PFSK-1 (cell line): ENCODE measurements at regions not wholly inside any gene's neighbourhood (a gene's known extent, or its start where the extent isn't known, plus 50 kb on each side); places are given as distances from the start of the nearest gene placed in this dataset.

Experiments
- FOXP2 ChIP-seq: optimal IDR thresholded peaks from 2 replicates; pipeline ENCODE3; 2011; ENCODE audit warnings: borderline replicate concordance, control low read depth, inconsistent platforms; ENCODE audit not compliant: insufficient read depth; ENCODE audit errors: extremely low read length, extremely low read depth
- POLR2AphosphoS5 ChIP-seq: IDR thresholded peaks from 2 replicates; pipeline ENCODE4 v1.6.1; 2012; ENCODE audit warnings: low read depth, mild to moderate bottlenecking, control low read depth, low read length, moderate library complexity
- REST ChIP-seq, 2 experiments: IDR thresholded peaks; 2 replicates each; pipeline versions ENCODE4 v1.6.1 to v1.8.0; 2011 to 2012; ENCODE audit warnings: low read depth in 2 of 2, low read length in 2 of 2, control low read depth in 1 of 2, inconsistent platforms in 1 of 2, mild to moderate bottlenecking in 1 of 2, moderate library complexity in 1 of 2; ENCODE audit not compliant: insufficient read depth in 1 of 2
- SIN3A ChIP-seq: IDR thresholded peaks from 2 replicates; pipeline ENCODE4 v1.6.1; 2012; ENCODE audit warnings: mild to moderate bottlenecking, low read length, moderate library complexity, borderline replicate concordance; ENCODE audit not compliant: insufficient read depth
- TAF1 ChIP-seq: IDR thresholded peaks from 2 replicates; pipeline ENCODE4 v1.6.1; 2012; ENCODE audit warnings: low read length, control low read depth, borderline replicate concordance; ENCODE audit not compliant: insufficient read depth

- TF ChIP-seq SIN3A, result no peak
- TF ChIP-seq TAF1, result no peak
These were observed 588.1 kb upstream of the BRINP3 start for GRCh38 chr1:191065771-191066170.

- TF ChIP-seq POLR2AphosphoS5 (no peak), SIN3A (no peak)
These were observed 597.2 kb upstream of the BRINP3 start for GRCh38 chr1:191074881-191075280.

GRCh38 chr1:191085121-191085520 is 607.5 kb upstream of the BRINP3 start:
- TF ChIP-seq FOXP2 (no peak), SIN3A (no peak), POLR2AphosphoS5 (no peak), REST (IDR thresholded peaks at IDR 0.05; ENCODE audit: insufficient read depth in 1 of 2, low read depth in 2 of 2, low read length in 2 of 2) (no peak), TAF1 (no peak)

DNA sequence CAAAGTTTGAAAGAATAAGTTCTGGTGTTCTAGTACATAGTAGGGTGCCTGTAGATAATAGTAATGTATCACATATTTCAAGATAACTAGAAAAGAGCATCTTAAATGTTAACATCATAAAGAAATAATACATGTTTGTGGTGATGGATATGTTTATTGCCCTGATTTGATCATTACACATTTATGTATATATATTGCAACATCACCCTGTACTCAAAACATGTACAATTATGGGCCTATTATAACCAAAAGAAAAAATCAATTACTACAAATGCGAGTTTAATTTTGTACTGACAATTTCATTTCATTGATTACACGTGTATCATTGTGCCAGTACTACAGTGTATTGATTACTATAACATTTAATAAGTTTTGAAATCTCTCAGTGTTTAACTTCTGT is 609.2 kb upstream of the BRINP3 start:
- TF ChIP-seq FOXP2 (no peak), REST (IDR thresholded peaks at IDR 0.05; ENCODE audit: insufficient read depth in 1 of 2, low read depth in 2 of 2, low read length in 2 of 2) (no peak), SIN3A (no peak), POLR2AphosphoS5 (no peak), TAF1 (no peak)

DNA sequence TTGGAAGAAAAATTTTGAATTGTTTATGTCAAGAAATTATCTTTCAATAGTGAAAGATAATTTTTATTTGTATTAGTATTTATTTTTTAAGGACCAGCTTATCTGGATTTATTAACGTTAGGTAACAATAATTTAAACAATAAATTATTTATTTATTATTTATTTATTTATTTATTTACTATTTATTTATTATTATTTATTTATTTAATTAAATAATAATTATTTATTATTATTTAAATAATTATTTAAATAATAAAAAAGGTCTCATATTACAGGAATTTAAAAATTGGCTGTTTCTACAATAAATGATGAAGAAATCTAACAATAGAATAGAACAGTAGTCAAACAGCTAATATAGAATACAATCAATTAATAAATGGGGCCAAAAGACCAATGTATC is 618.7 kb upstream of the BRINP3 start:
- no peak for TF ChIP-seq POLR2AphosphoS5
- TF ChIP-seq SIN3A, result no peak
- TF ChIP-seq REST (IDR thresholded peaks at IDR 0.05; ENCODE audit: insufficient read depth in 1 of 2, low read depth in 2 of 2, low read length in 2 of 2), result no peak
- TF ChIP-seq FOXP2, result no peak
- no peak for TF ChIP-seq TAF1

GRCh38 chr1:191099696-191100095 is 622.0 kb upstream of the BRINP3 start:
- TF ChIP-seq TAF1 (no peak), FOXP2 (no peak), REST (IDR thresholded peaks at IDR 0.05; ENCODE audit: insufficient read depth in 1 of 2, low read depth in 2 of 2, low read length in 2 of 2) (no peak), POLR2AphosphoS5 (no peak), SIN3A (no peak)
